ENCODE measurements at regions not wholly inside any gene's neighbourhood (a gene's known extent, or its start where the extent isn't known, plus 50 kb on each side); places are given as distances from the start of the nearest gene placed in this dataset.

DNA sequence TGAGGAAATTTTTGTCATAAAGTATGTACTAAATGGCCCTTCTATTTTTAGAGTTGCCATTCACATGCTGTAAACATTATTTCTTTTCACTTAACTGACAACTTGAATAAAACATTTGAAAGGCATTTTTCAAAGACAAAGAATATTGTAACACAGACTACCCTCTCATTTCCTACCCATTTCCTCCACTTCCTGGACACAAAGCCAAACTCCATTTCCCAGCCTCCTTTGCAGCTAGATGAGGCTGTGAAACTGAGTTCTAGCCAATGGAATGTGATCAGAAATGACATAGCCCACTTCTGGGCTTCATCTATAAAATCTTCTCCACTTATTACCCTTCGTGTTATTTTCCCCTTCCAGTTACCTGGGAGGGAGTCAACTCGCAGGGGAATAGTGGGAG, 288.9 kb upstream of the DPH6 start:
- no peak overlapping the region for H3K9ac ChIP-seq (ENCODE audit: low read length)
- no peak overlapping the region for H3K4me3 ChIP-seq (ENCODE audit: low read length)
- no peak overlapping the region for H3K27ac ChIP-seq (ENCODE audit: low read length)
- no peaks in the 10 kb centered on the region for H3K36me3 ChIP-seq (ENCODE audit: insufficient read depth, low read length)
- H3K9me3 ChIP-seq (ENCODE audit: low read length) = no peaks in the 10 kb centered on the region
- no peaks in the 10 kb centered on the region for H3K79me2 ChIP-seq (replicated peaks; ENCODE audit: insufficient read depth, low read length)
- H3K9me2 ChIP-seq (ENCODE audit: insufficient read depth, low read length) = no peaks in the 10 kb centered on the region
- H3K4me2 ChIP-seq (ENCODE audit: low read length) = no peak overlapping the region
- H4K20me1 ChIP-seq (ENCODE audit: insufficient read depth) = no peaks in the 10 kb centered on the region
- no peak overlapping the region for H2AFZ ChIP-seq (ENCODE audit: low read depth, low read length)
- no peaks in the 10 kb centered on the region for H3K27me3 ChIP-seq (ENCODE audit: insufficient read depth, low read depth, low read length)
- no peaks in the 10 kb centered on the region for H3F3A ChIP-seq (ENCODE audit: insufficient read depth, low read length, poor library complexity, severe bottlenecking)
- TF ChIP-seq POLR2AphosphoS5 (IDR thresholded peaks at IDR 0.05) = no peak
- TF ChIP-seq SMC3 (conservative IDR thresholded peaks at IDR 0.05; ENCODE audit: poor library complexity) = no peak
- no peak for TF ChIP-seq RAD21 (conservative IDR thresholded peaks at IDR 0.05)
- no peak for TF ChIP-seq EZH2 (IDR thresholded peaks at IDR 0.05; ENCODE audit: borderline replicate concordance, insufficient read depth, low read length, poor library complexity, severe bottlenecking)
- TF ChIP-seq TAF1 (IDR thresholded peaks at IDR 0.05; ENCODE audit: low read depth) = no peak
- no peak for TF ChIP-seq EP300 (conservative IDR thresholded peaks at IDR 0.05; ENCODE audit: poor library complexity, severe bottlenecking)
- TF ChIP-seq, protein P1, sequence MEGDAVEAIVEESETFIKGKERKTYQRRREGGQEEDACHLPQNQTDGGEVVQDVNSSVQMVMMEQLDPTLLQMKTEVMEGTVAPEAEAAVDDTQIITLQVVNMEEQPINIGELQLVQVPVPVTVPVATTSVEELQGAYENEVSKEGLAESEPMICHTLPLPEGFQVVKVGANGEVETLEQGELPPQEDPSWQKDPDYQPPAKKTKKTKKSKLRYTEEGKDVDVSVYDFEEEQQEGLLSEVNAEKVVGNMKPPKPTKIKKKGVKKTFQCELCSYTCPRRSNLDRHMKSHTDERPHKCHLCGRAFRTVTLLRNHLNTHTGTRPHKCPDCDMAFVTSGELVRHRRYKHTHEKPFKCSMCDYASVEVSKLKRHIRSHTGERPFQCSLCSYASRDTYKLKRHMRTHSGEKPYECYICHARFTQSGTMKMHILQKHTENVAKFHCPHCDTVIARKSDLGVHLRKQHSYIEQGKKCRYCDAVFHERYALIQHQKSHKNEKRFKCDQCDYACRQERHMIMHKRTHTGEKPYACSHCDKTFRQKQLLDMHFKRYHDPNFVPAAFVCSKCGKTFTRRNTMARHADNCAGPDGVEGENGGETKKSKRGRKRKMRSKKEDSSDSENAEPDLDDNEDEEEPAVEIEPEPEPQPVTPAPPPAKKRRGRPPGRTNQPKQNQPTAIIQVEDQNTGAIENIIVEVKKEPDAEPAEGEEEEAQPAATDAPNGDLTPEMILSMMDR (IDR thresholded peaks at IDR 0.05; ENCODE audit: poor library complexity, severe bottlenecking) = no peak
- TF ChIP-seq MXI1 (conservative IDR thresholded peaks at IDR 0.05; ENCODE audit: poor library complexity, severe bottlenecking) = no peak
- TF ChIP-seq, protein P2, sequence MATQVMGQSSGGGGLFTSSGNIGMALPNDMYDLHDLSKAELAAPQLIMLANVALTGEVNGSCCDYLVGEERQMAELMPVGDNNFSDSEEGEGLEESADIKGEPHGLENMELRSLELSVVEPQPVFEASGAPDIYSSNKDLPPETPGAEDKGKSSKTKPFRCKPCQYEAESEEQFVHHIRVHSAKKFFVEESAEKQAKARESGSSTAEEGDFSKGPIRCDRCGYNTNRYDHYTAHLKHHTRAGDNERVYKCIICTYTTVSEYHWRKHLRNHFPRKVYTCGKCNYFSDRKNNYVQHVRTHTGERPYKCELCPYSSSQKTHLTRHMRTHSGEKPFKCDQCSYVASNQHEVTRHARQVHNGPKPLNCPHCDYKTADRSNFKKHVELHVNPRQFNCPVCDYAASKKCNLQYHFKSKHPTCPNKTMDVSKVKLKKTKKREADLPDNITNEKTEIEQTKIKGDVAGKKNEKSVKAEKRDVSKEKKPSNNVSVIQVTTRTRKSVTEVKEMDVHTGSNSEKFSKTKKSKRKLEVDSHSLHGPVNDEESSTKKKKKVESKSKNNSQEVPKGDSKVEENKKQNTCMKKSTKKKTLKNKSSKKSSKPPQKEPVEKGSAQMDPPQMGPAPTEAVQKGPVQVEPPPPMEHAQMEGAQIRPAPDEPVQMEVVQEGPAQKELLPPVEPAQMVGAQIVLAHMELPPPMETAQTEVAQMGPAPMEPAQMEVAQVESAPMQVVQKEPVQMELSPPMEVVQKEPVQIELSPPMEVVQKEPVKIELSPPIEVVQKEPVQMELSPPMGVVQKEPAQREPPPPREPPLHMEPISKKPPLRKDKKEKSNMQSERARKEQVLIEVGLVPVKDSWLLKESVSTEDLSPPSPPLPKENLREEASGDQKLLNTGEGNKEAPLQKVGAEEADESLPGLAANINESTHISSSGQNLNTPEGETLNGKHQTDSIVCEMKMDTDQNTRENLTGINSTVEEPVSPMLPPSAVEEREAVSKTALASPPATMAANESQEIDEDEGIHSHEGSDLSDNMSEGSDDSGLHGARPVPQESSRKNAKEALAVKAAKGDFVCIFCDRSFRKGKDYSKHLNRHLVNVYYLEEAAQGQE (IDR thresholded peaks at IDR 0.05; ENCODE audit: borderline replicate concordance) = no peak

DNA sequence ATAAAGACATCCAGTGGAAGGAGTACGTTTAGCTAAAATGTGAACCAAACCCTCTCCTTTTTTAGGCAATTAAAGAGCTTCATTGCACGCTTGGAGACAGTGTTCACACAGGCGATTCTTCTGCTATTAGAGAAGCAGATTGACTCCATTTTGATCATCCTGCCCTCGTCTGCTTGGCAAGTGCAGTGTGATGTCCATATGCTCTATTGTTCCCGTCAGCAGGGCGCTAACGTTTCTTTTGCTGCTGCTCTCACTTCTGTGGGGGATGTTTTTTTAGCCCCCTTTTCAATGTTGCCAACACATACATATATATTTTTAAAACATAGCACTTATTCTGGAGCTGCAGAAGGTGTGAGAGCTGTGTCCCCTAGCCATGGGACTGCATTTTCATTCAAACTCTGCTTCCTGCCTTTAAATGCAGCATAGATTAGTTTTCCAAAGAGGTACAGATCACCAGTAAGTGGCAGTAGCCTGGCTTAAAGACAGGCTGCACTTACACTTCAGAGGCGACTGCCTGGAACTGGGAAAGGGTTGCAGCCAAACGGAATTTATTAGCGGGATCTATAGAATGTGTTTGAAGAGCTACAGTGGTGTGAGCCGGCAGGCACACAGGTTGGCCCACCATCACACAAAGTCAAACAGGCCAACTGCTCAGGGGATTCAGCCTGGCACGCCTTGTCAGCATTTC, 292.6 kb upstream of the DPH6 start:
- TF ChIP-seq POLR2AphosphoS5 (IDR thresholded peaks at IDR 0.05) (no peak), RAD21 (conservative IDR thresholded peaks at IDR 0.05) (no peak), TAF1 (IDR thresholded peaks at IDR 0.05; ENCODE audit: low read depth) (no peak), MXI1 (conservative IDR thresholded peaks at IDR 0.05; ENCODE audit: poor library complexity, severe bottlenecking) (no peak), SMC3 (conservative IDR thresholded peaks at IDR 0.05; ENCODE audit: poor library complexity) (no peak), EZH2 (IDR thresholded peaks at IDR 0.05; ENCODE audit: borderline replicate concordance, insufficient read depth, low read length, poor library complexity, severe bottlenecking) (no peak)
- TF ChIP-seq, protein P2 (IDR thresholded peaks at IDR 0.05; ENCODE audit: borderline replicate concordance) = no peak
- TF ChIP-seq, protein P1 (IDR thresholded peaks at IDR 0.05; ENCODE audit: poor library complexity, severe bottlenecking) = no peak
- no peak overlapping the region for H2AFZ ChIP-seq (ENCODE audit: low read depth, low read length)

More for the DNA sequence above, 292.6 kb upstream of the DPH6 start:
- Histone ChIP-seq H3K4me2 (ENCODE audit: low read length) (no peak overlapping the region), H3K4me3 (ENCODE audit: low read length) (no peak overlapping the region), H3F3A (ENCODE audit: insufficient read depth, low read length, poor library complexity, severe bottlenecking) (no peaks in the 10 kb centered on the region), H3K79me2 (replicated peaks; ENCODE audit: insufficient read depth, low read length) (no peaks in the 10 kb centered on the region), H3K9ac (ENCODE audit: low read length) (no peak overlapping the region), H4K20me1 (ENCODE audit: insufficient read depth) (no peaks in the 10 kb centered on the region), H3K9me2 (ENCODE audit: insufficient read depth, low read length) (no peaks in the 10 kb centered on the region), H3K36me3 (ENCODE audit: insufficient read depth, low read length) (no peaks in the 10 kb centered on the region), H3K9me3 (ENCODE audit: low read length) (no peaks in the 10 kb centered on the region), H3K27ac (ENCODE audit: low read length) (no peak overlapping the region), H3K27me3 (ENCODE audit: insufficient read depth, low read depth, low read length) (no peaks in the 10 kb centered on the region)

Measured in neural cell (in vitro differentiated cells).